ENCODE measurements at regions not wholly inside any gene's neighbourhood (a gene's known extent, or its start where the extent isn't known, plus 50 kb on each side); places are given as distances from the start of the nearest gene placed in this dataset.

DNA sequence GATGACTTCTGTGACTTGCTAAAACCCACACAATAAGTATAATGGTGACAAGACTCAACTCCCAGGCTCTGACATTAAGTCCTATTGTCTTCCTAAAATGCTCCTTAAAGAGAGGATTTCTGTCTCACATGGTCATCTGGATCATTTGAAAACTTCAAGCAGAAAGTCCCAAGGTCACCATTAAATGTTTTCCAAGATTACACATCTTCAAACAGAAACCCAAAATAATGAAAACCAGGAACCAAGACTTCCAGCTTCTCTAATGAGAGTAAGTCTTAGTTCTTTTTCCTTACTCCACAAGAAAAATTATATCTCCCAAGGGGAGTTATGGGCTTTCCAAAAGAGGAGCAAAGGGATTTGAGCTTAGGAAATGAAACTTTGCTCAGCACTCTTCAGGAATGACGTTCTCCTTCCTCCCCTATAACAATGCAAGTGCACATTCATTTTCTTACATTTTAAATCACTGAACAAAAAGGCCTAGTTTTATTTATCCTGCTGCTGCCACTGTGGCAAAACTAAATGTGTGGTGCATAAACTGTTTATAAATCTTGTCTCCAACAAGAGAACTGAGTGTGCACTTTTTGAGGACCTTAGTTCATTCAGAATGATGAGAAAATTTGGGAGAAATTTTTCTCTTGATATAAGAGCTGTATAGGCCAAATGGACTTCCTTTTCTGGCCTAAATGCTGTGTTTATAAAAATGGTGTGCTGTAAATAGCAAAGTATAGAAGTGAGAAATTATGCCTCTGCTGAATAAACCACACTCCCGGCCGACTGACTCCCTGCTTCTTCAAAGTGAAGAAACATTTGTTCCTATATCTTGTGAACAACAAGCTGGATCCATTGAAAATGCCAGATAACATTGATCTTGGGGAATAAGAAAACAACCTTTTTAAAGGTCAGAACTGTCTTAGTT, 148.4 kb upstream of the PLEKHG7 start:
- DNase-seq (ENCODE audit: low read depth in 2 of 2) = no peak

GRCh38 chr12:92553389-92553788, 149.4 kb upstream of the PLEKHG7 start:
- DNase-seq (ENCODE audit: low read depth in 2 of 2) = no peak

- DNase-seq (ENCODE audit: low read depth in 2 of 2) = no peak
These were observed 150.2 kb upstream of the PLEKHG7 start for GRCh38 chr12:92552412-92553108.

- peak in 1 of 2 donors; percentile 28 for DNase-seq (ENCODE audit: low read depth in 2 of 2)
These were observed 150.9 kb upstream of the PLEKHG7 start for GRCh38 chr12:92551853-92552397.

DNA sequence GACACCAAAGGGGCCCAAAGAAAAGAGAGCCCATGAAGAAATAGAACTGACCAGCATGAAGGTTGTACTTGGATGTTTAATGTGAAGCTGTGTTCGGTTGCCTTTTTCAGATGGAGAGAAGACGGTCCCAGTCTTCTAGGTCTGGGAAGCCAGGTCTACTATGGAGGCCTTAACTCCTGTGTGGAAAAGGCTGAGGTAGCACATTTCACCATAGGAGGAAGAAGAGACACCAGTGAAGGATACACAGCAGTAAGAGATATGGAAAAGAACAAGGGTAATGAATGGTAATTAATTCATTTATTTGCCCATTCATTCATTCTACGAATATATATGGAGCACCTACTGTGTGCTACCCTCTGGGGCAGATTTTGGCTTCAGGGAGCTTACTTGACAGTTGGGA, 151.6 kb upstream of the PLEKHG7 start:
- no peak for DNase-seq (ENCODE audit: low read depth in 2 of 2)

- DNase-seq (ENCODE audit: low read depth in 2 of 2) = no peak
These were observed 152.1 kb upstream of the PLEKHG7 start for GRCh38 chr12:92550661-92551060.

DNA sequence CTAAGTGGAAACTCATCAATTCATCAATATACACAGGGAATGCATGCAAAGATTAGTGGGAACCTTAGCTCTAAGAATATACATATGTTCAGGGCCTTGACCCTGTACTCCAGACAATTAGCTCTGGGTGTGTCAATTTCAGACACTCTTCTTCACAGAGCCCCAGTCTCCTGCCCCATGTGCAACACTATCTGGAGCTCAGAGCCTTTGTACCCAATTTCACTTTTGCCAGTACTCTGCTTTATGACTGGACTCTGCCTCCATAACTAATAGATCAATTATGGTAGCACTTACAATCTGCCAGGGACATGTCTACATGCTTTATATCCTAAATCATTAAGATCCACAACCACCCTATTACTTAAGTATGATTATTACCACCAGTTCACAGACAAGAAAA, 152.5 kb upstream of the PLEKHG7 start:
- DNase-seq (ENCODE audit: low read depth in 2 of 2) = no peak

DNA sequence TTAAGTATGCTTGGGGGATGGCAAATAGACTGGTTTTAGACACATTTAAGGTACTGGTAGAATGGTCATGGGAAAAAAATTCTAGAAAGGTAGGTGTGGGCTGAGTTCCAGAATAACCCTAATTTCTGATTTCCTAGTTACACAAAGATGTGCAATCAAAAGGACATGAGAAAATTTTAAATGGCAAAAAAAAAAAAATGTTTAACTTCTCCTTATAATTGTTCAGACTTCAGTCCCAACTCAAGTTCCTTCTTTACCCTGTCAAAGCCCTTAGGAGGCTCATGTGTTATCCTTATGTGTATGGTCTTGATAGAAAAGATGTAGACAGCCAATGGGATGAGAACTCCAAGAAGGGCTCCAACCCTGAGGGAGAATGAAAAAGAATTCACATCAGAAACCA, 153.3 kb upstream of the PLEKHG7 start:
- DNase-seq (ENCODE audit: low read depth in 2 of 2) = no peak

- no peak for DNase-seq (ENCODE audit: low read depth in 2 of 2)
These were observed 154.9 kb upstream of the PLEKHG7 start for GRCh38 chr12:92547906-92548305.

GRCh38 chr12:92547420-92547819, 155.4 kb upstream of the PLEKHG7 start:
- DNase-seq (ENCODE audit: low read depth in 2 of 2) = no peak

- DNase-seq (ENCODE audit: low read depth in 2 of 2) = no peak
These were observed 156.0 kb upstream of the PLEKHG7 start for GRCh38 chr12:92546635-92547348.

GRCh38 chr12:92546259-92546634, 156.5 kb upstream of the PLEKHG7 start:
- DNase-seq (ENCODE audit: low read depth in 2 of 2) = no peak

GRCh38 chr12:92544322-92544721, 158.5 kb upstream of the PLEKHG7 start:
- no peak for DNase-seq (ENCODE audit: low read depth in 2 of 2)

DNA sequence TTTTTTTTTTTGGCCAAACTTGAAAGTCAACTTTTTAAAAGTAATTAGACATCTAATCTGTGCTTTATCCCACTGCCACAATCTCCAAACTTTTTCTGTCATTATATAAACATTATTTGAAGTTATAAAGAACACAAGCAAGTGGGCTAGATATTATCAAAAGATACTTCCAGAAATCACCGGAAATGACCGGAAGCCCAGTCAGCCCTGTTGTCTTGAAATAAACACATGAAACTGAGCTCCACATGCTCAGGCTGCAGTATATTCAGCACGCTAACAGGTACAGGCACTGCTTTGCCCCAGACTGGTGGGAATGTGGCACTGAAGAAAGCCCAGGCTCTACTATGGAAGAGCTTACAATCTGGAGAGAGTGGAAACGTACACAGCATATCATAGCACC, 158.9 kb upstream of the PLEKHG7 start:
- DNase-seq (ENCODE audit: low read depth in 2 of 2) = no peak

- DNase-seq (ENCODE audit: low read depth in 2 of 2) = no peak
These were observed 159.4 kb upstream of the PLEKHG7 start for GRCh38 chr12:92543359-92543758.

DNA sequence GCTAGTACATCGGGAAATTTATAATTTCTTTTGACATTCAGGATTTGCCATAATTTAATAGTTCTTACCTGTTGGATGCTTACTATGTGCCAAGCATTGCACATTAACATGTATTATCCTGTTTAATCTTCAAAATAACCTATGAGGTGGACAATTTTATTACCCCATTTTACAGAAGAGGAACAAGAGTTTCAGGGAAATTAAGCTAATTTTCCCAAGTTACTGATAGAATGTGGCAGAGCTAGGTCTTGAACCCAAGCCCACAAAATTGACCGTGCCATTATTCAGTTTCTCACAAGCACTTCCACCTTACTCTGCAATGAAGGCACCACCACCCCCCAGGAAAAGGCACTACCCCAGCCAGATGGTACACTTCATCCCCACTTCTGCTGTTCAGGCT, 161.1 kb upstream of the PLEKHG7 start:
- DNase-seq (ENCODE audit: low read depth in 2 of 2) = no peak

DNA sequence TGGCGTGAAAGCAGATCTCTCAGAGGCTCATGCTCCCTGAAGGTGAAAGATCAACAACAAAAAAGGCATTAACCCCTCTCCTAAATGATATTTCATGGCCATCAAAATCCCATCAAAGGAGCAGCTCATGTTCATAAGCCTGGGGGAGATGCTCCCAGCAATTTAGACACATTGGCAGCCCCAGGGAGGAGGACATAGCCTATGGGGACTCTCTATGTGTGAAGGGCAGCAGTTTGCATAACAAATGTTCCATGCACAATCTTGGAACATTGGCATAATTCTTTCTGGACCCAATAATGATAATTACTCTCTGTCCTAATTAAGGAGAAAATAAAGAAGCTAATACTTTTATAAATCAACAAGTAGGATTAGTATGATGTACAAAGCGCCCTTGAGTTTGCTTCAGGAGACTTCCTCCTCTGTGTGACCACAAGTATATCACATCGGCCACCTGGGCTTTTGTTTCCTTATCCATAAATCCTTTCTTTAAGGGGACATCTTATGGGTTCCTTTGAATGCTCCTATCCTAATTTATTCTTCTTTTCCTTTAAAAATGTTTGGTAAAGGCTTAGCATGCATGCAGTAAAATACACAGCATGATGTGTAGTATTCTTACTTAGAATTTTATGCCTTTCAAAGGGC, 161.9 kb upstream of the PLEKHG7 start:
- DNase-seq (ENCODE audit: low read depth in 2 of 2) = no peak

GRCh38 chr12:92539976-92540781, 162.6 kb upstream of the PLEKHG7 start:
- no peak for DNase-seq (ENCODE audit: low read depth in 2 of 2)

DNA sequence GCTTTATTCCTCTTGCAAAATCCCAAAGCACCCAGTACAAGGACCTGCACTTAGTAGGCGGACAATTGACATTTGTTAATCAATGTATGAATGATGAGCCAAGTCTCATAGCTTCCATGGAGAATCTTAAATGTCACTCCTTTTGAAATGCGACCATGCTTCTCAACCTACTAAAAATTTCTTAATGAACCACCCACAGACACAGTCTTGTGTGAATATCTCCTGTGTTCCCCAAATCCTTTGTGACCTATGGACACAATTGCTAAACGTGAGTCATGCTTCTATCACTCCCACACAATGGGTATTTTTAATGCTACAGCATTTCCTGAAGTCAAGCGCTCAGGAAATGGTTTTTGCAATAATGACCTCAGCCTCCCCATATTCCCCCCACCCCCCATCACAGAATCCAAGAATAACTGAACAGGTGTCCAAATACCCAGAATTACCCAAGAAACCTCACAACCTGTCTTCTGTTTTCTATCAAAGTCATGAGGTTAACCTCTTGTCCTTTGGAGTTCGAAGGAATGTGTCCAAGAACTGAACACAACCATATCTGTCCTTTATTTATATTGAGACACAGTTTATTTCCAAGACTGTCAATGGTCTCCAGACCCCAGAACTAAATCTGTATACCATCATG, 163.6 kb upstream of the PLEKHG7 start:
- DNase-seq (ENCODE audit: low read depth in 2 of 2) = peak in 1 of 2 donors; percentile 39

DNA sequence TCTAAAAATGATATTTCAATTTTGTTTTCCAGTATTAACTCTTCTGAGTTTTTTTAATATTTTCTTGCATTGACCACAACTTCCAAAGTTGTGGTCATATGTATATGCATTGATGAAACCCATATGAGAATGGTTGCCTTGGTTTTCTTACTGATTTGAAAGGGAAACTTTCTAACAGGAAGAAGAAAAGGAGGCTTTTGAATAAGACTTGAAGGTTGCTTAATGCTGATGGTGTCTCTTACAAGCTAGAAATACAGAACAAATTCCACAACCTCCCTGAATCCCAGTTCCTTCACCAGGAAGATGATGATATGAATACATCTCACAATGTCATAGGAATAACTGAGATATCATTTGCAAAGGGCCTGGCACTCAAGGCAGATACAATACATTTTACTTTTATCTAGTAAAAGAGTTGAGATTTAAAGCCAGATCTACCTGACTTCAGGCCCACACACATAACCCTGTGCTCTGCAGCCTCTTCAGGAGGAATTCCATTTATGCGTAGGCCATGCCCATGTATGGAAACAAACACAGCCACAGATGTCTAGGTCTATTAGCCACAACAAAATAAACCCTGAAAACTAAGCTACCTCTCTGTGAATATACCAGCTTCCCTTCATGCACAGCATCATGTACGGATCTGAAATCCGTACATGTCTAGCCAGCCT, 165.4 kb upstream of the PLEKHG7 start:
- no peak for DNase-seq (ENCODE audit: low read depth in 2 of 2)
